Neutrophil (primary cell): ENCODE measurements at regions not wholly inside any gene's neighbourhood (a gene's known extent, or its start where the extent isn't known, plus 50 kb on each side); places are given as distances from the start of the nearest gene placed in this dataset.

Experiments
- H3K27ac ChIP-seq: fragments of 200-600 bp; sonication (generic); 2 replicates; pipeline ENCODE4 v1.5.1; 2016; ENCODE audit warnings: mild to moderate bottlenecking, moderate library complexity
- H3K27me3 ChIP-seq: fragments of 200-600 bp; sonication (generic); 2 replicates; pipeline ENCODE4 v1.6.0; 2016; ENCODE audit warnings: mild to moderate bottlenecking
- H3K36me3 ChIP-seq: fragments of 200-600 bp; sonication (generic); 2 replicates; pipeline ENCODE4 v1.5.1; 2017
- H3K4me1 ChIP-seq, 2 experiments: fragments of 200-600 bp in 1 of 2; sonication (generic) in 1 of 2; 1 replicate in 1 of 2; 2 replicates in 1 of 2; pipeline versions ENCODE4 v1.5.1 to v1.6.1; 2013 to 2016; ENCODE audit warnings: low read depth in 1 of 2, low read length in 1 of 2, mild to moderate bottlenecking in 1 of 2, moderate library complexity in 1 of 2; ENCODE audit not compliant: control insufficient read depth in 1 of 2, insufficient read depth in 1 of 2
- H3K4me3 ChIP-seq, 2 experiments: fragments of 200-600 bp in 1 of 2; sonication (generic) in 1 of 2; 1 replicate in 1 of 2; 2 replicates in 1 of 2; pipeline ENCODE4 v1.5.1; 2013 to 2016; ENCODE audit warnings: low read depth in 1 of 2, low read length in 1 of 2, mild to moderate bottlenecking in 1 of 2, moderate library complexity in 1 of 2
- H3K9me3 ChIP-seq: fragments of 200-600 bp; sonication (generic); 2 replicates; pipeline ENCODE4 v1.5.1; 2016
- TF ChIP-seq, protein P1 (sequence below): fragments of 200-600 bp; sonication (generic); IDR thresholded peaks from 2 replicates; pipeline ENCODE4 v1.5.1; 2016; ENCODE audit warnings: antibody characterized with exemption

DNA sequence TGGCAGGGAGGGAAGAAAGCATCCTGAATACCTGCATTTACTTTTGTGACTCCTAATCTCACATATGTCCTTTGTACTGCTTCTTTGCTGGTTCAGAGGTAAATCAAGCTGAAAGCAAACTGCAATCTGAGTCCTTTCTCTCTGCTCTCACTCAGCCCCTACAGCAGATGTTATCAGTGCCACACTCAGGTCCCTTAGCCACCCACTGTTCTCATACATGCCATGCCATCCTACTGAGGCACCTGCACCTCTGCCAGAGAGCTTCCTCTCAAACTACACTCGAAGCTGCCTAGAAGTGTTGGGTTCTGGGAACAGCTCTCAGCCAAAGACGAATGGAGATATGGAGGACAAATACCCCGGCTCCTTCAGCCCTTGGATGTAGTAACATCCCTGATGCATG lies 244.5 kb downstream of the TXNL1 start:
- Histone ChIP-seq H3K27me3 (no peaks in the 10 kb centered on the region), H3K36me3 (no peaks in the 10 kb centered on the region), H3K4me1 (no peaks in the 10 kb centered on the region), H3K4me3 (no peak overlapping the region), H3K27ac (no peak overlapping the region), H3K9me3 (no peaks in the 10 kb centered on the region)
- TF ChIP-seq, protein P1, sequence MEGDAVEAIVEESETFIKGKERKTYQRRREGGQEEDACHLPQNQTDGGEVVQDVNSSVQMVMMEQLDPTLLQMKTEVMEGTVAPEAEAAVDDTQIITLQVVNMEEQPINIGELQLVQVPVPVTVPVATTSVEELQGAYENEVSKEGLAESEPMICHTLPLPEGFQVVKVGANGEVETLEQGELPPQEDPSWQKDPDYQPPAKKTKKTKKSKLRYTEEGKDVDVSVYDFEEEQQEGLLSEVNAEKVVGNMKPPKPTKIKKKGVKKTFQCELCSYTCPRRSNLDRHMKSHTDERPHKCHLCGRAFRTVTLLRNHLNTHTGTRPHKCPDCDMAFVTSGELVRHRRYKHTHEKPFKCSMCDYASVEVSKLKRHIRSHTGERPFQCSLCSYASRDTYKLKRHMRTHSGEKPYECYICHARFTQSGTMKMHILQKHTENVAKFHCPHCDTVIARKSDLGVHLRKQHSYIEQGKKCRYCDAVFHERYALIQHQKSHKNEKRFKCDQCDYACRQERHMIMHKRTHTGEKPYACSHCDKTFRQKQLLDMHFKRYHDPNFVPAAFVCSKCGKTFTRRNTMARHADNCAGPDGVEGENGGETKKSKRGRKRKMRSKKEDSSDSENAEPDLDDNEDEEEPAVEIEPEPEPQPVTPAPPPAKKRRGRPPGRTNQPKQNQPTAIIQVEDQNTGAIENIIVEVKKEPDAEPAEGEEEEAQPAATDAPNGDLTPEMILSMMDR = no peak

DNA sequence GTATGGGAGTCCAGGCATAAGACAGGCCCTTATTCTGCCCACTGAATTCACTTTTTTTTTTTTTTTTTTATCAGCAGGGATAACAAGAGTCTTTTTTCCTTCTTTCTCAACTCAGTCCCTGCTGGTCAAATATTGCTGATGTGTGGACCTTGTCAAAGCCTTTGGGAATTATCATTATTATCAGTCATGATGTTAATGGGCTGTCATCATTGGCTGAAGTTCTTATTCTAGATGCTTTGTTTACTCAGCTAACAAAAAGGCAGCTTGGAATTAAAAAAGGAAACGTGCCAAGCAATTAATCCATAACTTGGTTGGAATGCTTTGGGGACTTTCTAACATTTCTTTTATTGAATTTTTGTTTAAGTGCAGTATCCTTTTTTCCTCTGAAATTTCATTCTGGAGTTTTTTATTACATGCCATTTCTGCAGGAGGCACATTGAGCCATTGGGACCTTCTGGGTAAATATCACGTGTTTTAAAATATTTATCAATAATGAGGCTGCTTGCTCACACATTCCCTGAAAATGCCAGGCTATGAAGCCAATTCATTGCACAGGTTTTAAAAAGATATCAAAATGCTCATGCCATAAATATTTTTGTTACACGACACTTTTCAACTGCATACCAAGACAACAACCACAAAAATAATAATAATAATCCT lies 246.3 kb downstream of the TXNL1 start:
- Histone ChIP-seq H3K36me3 (no peaks in the 10 kb centered on the region), H3K27me3 (no peaks in the 10 kb centered on the region), H3K27ac (no peak overlapping the region), H3K9me3 (no peaks in the 10 kb centered on the region), H3K4me1 (no peaks in the 10 kb centered on the region), H3K4me3 (no peak overlapping the region)
- TF ChIP-seq, protein P1 = no peak

DNA sequence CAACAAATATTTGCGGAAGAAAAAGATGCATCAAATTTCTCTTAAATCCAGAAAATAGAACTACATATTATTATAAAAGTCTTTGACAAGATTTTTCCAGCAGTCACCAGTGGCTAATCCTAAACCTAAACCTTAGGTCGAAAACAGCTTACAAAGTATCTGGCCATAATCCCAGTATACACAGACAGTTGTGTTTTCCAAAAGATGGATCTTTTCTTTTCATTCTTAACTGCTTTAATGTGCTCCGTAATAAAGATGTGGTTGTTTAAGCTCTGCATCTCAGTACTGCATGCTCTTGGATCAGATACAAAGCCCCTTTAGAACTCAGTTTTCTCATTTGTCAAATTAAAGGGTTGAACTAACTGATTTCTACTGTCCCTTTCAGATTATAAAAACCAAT lies 247.8 kb downstream of the TXNL1 start:
- TF ChIP-seq, protein P1 = no peak

DNA sequence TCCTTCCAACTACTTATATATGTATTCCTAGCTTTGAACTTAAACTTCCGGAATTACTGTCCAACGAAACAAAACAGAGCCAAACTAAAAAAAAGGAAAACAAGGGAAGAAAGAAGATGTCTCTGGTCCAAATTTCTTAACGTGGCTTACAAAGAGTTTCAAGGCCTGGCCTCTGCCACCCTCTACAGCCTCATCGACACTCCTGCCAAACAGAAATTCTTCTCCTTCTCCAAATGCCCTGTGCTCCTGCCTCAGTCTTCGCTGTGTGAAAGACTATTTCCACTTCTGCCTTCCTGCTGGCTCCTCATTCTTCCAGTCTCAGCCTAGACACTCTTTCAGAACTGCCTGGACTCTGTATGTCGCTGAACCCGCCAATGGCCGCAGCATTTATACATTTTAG lies 249.2 kb downstream of the TXNL1 start:
- Histone ChIP-seq H3K9me3 (no peaks in the 10 kb centered on the region), H3K36me3 (no peaks in the 10 kb centered on the region), H3K4me1 (no peaks in the 10 kb centered on the region), H3K27ac (no peak overlapping the region), H3K4me3 (no peak overlapping the region), H3K27me3 (no peaks in the 10 kb centered on the region)
- TF ChIP-seq, protein P1 = no peak

More for the DNA sequence above, 247.8 kb downstream of the TXNL1 start:
- Histone ChIP-seq H3K4me3 (no peak overlapping the region), H3K9me3 (no peaks in the 10 kb centered on the region), H3K27ac (no peak overlapping the region), H3K36me3 (no peaks in the 10 kb centered on the region), H3K4me1 (no peaks in the 10 kb centered on the region), H3K27me3 (no peaks in the 10 kb centered on the region)

DNA sequence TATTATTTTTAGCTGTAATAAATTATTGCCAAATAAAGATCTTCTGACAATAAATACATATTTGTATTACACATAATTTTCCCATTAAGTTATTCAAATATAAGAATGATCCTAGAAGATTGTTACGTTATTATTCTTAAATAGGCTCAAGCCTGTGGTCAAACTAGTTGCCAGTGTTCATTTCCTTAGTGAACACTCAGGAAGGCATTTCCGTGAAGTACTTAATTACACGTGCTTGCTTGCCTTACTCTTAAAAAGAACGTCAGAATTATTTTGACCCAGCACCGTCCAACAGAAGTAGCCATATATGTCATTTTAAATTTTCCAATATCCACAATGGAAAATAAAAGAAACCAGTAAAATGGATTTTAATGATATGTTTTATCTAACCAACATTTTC lies 249.8 kb downstream of the TXNL1 start:
- no peaks in the 10 kb centered on the region for H3K36me3 ChIP-seq
- H3K27ac ChIP-seq = no peak overlapping the region
- no peaks in the 10 kb centered on the region for H3K4me1 ChIP-seq
- H3K9me3 ChIP-seq = no peaks in the 10 kb centered on the region
- H3K27me3 ChIP-seq = no peaks in the 10 kb centered on the region
- no peak overlapping the region for H3K4me3 ChIP-seq
- TF ChIP-seq, protein P1 = no peak
